GM18507 (cell line): ENCODE measurements at regions not wholly inside any gene's neighbourhood (a gene's known extent, or its start where the extent isn't known, plus 50 kb on each side); places are given as distances from the start of the nearest gene placed in this dataset.
A peak's percentile ranks its signal among the peaks of the same experiment; 100 is the strongest.

Experiments used
- DNase-seq: peaks from one replicate; pipeline ENCODE4 v3.0.0; 2011; ENCODE audit warnings: low read depth; ENCODE audit not compliant: insufficient read length; ENCODE audit errors: extremely low spot score
- FAIRE-seq: peaks from 2 replicates; lab custom pipeline; 2011; peaks lifted over from hg19 to GRCh38; lab: Jason Lieb, UNC

DNA sequence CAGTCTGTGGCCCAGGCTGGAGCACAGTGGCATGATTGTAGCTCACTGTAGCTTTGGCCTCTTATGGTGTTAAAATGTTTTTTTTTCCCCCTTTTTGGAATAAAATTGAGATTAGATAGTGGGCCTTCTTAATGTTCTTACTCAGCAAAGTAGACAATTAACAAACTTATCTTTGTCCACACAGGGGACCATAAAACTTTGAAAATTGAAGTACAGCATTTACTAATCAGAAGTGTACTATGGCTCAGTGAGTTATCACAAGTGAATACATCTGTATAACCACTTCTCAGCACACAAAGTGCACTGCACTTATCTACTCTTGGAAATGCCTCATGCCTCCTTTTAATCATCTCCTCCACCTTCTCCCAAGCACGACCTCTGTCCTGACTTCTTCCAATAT is 218.9 kb downstream of the PRDM2 start:
- DNase-seq (no peak), FAIRE-seq (no peak)

DNA sequence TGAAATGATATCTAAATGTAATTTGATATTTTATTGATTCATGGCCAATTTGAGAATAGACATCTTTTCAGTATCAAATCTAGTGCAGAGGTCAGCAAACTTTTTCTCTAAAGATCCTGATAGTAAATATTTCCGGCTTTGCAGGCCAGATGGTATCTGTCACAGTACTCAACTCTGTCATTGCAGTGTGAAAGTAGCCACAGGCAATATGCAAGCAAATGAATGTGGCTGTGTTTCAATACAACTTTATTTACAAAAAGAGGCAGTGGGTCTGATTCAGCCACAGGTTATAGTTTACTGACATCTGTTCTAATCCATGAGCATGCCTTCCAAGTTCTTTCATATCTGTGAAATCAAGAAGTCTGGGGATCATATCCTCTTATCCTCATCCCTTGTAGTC is 221.2 kb downstream of the PRDM2 start:
- FAIRE-seq = no peak
- DNase-seq = no peak

DNA sequence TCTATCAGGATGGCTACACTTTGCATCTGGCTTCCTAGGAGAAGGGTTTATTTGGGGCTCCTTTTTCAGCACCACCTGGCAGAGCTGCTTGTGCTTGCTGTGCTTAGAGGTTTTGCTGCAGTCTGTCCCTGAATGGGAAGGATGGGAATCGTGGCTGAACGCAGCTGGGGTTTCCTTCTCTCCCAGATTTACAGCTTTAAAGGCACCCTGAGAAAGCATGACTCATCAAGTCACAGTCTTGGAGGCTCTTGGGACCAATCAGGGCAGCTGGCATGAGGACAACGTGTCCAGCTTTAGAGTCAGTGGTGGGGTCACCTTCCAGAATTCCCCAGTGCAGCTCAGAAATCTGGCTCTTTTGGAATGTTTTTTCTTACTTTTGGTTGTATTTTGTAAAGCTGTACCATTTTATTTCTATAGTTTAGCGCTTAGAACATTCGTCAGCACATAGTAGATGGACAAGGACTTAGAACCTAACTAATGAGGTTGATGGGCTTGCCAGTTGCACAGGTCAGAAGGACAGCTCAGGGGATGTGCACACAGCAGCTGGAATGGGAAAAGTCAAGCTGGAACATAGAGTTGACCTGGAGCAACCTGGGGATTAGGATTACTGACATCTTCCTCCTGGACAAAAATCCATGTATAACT is 222.6 kb downstream of the PRDM2 start:
- no peak for FAIRE-seq
- DNase-seq = no peak

DNA sequence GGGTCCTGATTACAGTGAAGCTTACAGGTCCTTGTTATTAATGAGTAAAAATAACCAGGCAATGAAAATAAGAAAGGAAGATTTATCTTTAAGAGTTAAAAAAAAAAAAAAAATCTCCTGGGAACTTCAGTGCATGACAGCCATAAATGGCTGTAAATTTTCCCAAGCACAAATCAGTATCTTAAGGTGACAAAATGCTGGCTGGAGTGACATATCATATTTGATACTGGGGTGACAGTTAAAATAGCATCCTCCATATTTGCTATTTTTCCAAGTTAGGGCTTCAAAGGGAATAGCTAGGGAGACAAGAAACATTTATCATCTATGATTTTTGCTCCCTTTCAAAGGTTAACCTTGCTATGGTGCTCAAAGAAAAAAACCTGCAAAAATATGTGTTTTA is 226.6 kb downstream of the PRDM2 start:
- DNase-seq = no peak

DNA sequence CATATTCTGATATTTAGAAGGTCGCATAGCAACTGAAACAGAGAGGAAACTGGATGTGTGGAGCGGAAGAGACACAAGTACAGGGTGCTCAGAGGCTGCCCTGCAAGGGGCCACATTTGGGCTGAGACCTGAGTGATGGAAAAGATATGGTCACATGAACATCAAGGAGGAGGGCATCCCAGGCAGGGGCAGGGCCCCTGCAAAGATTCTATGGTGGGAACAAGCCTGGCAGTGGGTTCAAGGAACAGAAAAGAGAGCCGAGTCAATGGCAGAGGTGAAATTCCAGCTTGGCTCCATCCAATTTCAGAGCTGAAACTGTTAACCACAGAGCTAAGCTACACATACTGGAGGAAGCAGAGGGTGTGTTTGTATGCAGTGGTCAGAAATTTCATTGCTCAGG is 227.7 kb downstream of the PRDM2 start:
- FAIRE-seq (no peak), DNase-seq (no peak)

More for the DNA sequence above, 226.6 kb downstream of the PRDM2 start:
- no peak for FAIRE-seq

DNA sequence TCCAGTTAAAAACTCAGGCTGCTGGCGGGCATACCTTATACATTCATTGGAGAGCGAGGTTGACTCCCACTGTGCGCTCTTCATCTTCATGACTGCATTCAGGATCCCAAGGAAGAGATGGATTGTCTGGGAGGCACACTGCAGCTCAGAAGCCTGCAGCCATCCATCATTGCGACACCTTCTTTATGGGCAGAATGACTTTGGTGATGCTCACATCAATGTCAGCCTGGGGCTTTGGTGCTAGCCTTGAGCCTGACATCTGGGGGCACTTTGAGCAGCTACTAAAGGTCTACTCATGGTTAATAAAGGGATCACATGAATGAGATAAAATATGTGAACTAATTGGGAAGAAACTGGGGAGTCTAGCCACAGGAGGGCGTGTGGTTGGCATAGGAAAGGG is 229.3 kb downstream of the PRDM2 start:
- DNase-seq = no peak
- no peak for FAIRE-seq

DNA sequence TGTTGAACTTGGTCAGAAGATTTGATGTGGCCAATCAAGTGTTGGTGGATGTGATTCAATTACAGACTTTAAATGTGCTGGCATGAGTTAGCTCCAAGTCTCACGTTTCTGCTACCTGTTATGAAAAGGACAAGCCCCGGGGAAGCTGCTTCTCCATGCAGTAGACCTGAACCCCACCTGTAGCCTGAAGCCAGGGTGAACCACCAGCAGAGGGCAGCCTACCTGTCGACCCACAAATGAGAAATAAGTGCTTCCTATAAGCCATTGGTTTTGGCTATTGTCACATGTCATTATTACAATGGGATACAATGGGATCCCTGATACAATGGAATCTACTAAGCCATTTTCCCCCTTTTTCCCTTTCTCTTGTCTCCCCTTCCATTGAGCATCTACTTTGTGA is 230.2 kb downstream of the PRDM2 start:
- DNase-seq (no peak), FAIRE-seq (peak; percentile 53)

DNA sequence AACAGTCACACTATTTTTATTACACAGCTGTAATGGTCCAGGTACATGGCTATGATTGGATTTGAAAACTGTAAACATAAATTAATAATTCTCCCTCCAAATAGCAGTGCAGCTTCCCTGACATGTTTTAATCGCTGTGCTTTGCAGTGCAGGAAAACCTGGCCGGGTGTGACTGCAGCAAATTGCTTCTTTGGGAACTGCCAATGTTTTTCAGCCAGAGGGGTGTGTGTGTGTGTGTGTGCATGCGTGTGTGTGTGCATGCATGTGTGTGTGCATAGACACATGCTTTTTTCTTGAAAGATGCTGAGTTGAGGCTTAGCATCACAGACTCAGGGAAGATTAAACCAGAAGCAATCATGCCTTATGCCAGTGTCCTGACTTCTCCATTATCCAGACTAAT is 231.2 kb downstream of the PRDM2 start:
- no peak for DNase-seq
- no peak for FAIRE-seq

DNA sequence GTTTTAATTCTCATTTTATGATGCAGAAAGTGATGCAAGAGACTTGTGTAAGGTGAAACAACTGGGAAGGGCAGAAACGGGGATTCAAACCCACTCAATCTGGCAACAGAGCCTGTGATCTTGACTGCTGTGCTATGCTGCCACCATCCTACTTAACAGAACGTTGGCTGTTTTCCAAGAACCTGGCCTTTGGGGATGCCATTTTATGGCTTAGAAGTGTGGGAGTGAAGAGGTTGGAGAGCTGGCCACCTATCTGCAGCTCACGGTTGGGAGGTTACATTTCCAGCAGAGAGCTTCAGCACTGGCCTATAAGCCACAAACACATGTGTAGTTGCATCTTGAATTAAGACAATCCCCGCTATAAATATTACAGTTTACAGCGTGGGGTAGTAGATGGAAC is 235.3 kb downstream of the PRDM2 start:
- DNase-seq (no peak), FAIRE-seq (no peak)

DNA sequence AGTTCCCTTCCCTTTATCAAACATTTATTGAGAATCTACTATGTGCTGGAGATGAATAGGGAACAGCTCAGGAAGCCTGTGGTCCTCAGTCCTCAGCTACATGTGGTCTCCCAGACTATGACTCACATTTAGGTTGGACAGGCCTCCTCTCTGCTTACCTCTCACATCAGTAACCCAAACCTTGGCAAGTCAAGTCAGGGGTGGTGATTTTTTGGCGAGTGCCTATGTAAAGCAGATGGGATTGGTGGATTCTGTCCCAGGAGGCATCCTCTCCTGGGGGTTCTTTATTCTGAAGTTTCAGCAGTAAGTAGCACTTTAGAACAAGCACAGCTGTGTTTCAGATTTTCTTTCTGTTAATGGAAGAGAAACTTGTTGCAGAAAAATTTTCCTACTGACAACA is 241.3 kb downstream of the PRDM2 start:
- no peak for DNase-seq
- FAIRE-seq = no peak

DNA sequence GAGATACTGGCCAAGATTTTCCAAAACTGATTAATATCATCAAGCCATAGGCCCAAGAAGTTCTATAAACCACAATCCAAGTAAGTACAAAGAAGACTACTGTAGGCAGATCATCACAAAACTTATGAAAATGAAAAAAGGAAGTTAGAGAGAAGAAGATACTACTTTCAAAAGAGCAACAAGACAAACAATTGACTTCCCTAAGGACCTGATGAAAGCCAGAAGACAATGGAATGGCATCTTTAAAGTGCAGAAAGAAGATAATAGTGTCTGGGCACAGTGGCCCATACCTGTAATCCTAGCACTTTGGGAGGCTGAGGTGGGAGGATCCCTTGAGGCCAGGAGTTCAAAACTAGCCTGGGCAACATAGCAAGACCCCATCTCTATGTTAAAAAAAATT is 243.1 kb downstream of the PRDM2 start:
- FAIRE-seq (no peak), DNase-seq (no peak)

DNA sequence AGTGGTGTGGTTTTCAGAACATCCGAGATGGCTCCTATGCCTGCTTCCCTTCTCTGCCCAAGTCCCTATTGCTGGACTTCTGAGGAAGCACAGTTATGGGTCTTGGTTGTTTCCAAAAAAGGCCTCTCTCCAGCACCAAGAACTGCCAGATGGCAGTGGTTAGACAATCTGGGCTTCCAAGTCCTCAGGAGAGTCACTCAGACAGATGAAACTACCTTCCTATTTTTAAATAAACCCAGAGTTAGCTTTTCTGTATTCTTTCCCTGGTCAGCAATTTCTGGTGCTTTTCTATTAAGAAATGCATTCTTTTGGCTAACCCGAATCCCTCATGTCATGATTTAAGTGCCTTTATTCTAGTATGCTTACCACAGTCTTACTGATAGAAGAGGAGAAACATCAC is 245.9 kb downstream of the PRDM2 start:
- DNase-seq (no peak), FAIRE-seq (no peak)

DNA sequence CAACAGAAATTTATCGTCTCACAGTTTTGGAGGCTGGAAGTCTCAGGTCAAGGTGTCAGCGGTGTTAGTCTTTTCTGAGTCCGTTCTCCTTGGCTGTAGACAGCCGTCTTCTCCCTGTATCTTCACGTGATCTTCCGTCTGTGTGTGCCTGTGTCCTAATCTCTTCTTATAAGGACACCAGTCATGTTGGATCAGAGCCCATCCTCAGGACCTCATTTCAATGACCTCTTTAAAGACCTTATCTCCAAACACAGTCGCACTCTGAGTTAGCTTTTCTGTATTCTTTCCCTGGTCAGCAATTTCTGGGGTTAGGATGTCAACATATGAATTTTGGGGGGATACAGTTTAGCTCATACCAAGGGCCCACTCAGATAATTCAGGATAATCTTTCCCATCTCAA is 247.7 kb downstream of the PRDM2 start:
- no peak for FAIRE-seq
- no peak for DNase-seq

DNA sequence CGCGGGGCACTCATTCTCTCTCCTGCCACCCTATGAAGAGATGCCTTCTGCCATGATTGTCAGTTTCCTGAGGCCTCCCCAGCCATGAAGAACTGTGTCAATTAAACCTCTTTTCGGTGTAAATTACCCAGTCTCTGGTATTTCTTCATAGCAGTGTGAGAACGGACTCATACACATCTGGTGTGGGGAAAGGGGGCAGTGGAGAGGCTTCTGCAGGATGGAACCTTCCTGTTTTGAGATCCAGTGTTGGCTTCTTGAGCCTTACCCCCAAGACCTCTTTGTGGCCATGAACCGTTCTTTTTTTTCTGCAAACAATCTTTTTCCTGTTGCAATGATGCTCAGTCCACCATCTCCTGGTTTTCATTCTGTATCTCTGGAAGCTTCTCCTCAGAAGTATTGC is 248.4 kb downstream of the PRDM2 start:
- FAIRE-seq (no peak), DNase-seq (no peak)

DNA sequence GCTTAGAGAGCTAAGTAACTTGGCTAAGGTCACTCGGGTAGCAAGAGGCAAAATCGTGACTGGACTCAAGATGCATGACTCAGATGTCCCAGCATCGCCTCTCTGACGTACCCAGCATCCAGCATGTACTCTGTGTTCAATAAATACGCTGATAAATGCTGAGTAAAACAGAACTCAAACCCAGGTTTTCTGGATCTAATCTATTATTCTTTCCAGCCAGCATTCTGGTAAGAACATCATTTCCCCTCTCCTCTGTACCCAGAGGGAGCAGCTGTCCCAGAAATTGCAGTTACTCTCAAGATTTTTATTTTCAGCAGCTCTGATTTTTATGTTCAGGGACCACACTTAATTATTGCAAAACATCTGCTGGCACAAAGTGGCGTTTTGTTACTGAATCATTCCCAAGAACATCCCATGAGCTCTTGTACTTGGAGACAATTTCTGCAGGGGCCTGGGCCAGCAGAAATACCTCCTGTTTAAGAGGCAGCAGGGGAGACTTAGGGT is 249.0 kb downstream of the PRDM2 start:
- FAIRE-seq = no peak
- no peak for DNase-seq

DNA sequence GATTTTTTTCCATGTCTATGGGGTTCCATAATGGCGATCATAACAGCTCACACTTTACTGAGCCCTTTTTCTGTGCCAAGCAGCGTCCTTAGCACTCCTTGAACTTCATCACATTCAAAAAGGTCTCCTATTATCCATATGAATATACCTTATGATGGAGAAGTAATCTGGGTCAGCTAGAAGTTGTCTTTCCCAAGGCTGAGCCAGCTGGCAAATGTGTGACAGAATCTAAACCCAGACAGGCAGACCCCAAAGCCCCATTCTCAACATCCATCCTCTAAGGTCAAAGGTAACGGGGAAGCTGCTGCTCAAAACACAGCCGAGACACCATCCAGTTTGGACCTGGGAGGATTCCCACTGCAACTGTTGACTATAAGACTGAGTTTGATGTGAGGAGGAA is 249.6 kb downstream of the PRDM2 start:
- FAIRE-seq = no peak
- no peak for DNase-seq

DNA sequence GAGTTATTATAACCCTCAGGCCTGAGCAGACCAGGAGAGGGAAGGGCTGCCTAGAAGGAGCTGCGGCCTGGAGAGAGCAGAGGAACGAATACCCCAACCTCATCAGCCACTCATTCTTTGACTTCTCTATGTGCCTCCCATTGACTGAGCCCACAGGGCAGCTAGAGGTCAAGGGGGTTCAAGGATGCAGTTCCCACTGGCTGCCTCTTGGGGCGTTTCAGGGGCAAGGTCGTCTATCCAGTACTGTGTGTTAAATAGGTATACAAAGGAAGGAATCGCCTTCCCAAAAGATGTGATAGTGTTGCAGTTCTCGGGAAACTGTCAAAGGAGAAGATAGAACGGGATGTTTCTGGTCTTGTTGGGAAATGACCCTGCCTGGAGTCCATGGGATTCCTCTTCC is 250.6 kb downstream of the PRDM2 start:
- no peak for DNase-seq
- FAIRE-seq = no peak

DNA sequence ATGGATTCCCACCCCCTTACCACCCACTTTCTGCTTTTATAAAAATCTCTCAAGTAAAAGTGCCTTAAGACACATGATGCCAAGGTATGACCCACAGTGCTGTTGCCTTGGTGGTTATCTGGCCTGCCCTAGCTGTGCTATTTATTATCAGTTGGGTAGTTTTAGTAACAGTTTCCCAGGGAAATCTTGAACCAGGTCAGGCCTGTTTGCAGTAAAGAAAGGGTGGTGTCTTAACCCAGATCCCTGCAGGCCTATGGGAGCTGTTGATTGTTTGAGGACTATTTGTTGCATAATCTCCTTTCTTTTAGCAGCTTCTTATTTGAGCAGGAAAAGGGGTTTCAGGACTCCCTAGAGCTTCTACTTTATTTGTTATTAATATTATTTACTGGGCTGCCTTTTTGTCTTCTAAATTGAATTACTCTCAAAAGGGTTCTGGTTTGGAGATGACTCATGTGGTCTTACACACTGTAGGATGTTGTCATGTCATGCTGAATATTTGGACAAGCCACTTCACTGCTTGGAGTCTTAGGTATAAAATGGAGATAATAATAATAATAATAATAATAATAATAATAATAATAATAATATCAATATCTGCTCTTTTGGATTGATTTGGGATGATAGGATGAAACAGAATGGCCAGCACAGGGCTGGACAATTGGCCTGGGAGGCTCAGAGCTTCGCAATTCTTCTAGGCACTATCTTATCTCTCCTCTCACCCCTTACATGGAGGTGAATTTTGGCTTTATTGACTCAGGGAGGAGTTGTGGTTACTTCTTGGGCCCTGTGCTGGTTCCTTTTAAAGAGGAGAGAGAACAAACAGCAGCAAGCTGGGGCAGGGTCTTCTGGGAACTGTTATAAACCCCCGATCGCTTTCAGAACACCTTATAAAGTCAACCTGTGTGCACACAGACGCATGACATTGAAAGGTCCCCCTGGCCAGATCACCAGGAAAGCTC is 252.1 kb downstream of the PRDM2 start:
- no peak for FAIRE-seq

DNA sequence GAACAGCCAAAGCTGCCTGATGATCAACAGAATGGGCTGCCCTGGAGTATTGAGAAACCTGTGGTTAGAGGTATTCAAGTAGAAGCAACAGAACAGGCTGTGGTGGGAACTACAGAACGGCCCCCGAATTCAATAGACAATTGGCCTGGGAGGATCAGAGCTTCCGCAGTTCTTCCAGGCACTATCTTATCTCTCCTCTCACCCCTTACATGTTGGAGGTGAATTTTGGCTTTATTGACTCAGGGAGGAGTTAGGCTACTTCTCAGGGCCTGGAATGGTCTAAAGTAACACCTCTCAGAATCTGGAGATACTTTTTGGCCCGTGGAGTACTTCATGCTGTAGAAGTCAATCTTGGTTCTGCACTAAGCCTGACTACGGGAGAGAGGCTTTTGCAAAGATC is 253.0 kb downstream of the PRDM2 start:
- FAIRE-seq = no peak
- DNase-seq = no peak

More for the DNA sequence above, 252.1 kb downstream of the PRDM2 start:
- DNase-seq = no peak

DNA sequence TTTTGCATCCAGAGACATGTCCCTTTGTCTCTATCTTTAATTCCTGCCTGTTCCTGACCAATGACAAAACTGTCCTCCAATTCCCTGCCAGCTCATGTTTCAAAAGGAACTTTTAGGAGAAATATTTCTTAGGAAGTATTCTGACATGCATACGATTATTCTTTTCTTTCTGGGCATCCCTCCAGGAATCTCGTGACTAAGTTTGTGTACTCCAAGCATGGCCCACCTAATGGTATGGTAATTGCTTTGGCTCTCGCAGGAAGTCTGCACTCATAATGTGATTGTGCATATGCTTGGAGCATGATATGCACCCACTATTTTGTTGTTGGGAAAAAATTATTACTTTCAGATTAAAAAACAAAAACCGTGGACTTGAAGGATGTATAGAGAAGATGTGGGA is 256.4 kb downstream of the PRDM2 start:
- no peak for DNase-seq
- no peak for FAIRE-seq
